K562 (cell line): ENCODE measurements at regions not wholly inside any gene's neighbourhood (a gene's known extent, or its start where the extent isn't known, plus 50 kb on each side); places are given as distances from the start of the nearest gene placed in this dataset.
A peak's percentile ranks its signal among the peaks of the same experiment; 100 is the strongest.

Experiments
- ARNT ChIP-seq, 2 experiments: fragments of 450-650 bp; IDR thresholded peaks; 2 replicates each; pipeline ENCODE4 v1.6.1; 2016; ENCODE audit warnings: mild to moderate bottlenecking in 1 of 2
- BRD9 ChIP-seq: fragments of 450-650 bp; IDR thresholded peaks from 2 replicates; pipeline ENCODE4 v1.6.1; 2018; ENCODE audit warnings: low read depth; ENCODE audit not compliant: partially characterized antibody
- CGGBP1 ChIP-seq: fragments of 250-450 bp; sonication (Bioruptor Pico); IDR thresholded peaks from 2 replicates; pipeline ENCODE4 v1.9.0; 2021; ENCODE audit warnings: mild to moderate bottlenecking
- CLOCK ChIP-seq: fragments of 250-450 bp; sonication (Bioruptor Pico); IDR thresholded peaks from 2 replicates; pipeline ENCODE4 v1.4.0; 2020; ENCODE audit warnings: mild to moderate bottlenecking, moderate library complexity, borderline replicate concordance
- DDX20 ChIP-seq: fragments of 450-650 bp; IDR thresholded peaks from 2 replicates; pipeline ENCODE4 v1.6.1; 2016; ENCODE audit warnings: missing genetic modification characterization, low read depth, mild to moderate bottlenecking, missing compliant biosample characterization, moderate library complexity
- MGA ChIP-seq: fragments of 450-650 bp; IDR thresholded peaks from 2 replicates; pipeline ENCODE4 v1.6.1; 2016; ENCODE audit warnings: mild to moderate bottlenecking, moderate library complexity
- MIER1 ChIP-seq: fragments of 450-650 bp; IDR thresholded peaks from 2 replicates; pipeline ENCODE4 v1.6.1; 2016; ENCODE audit warnings: antibody characterized with exemption, mild to moderate bottlenecking, low read depth
- NBN ChIP-seq: fragments of 450-650 bp; IDR thresholded peaks from 2 replicates; pipeline ENCODE4 v1.6.1; 2016; ENCODE audit warnings: low read depth, mild to moderate bottlenecking
- NCOA2 ChIP-seq, 2 experiments: fragments of 450-650 bp; IDR thresholded peaks; 2 replicates each; pipeline ENCODE4 v1.6.1; 2018; ENCODE audit warnings: mild to moderate bottlenecking in 2 of 2, moderate library complexity in 1 of 2; ENCODE audit not compliant: partially characterized antibody in 2 of 2
- NELFE ChIP-seq: IDR thresholded peaks from 2 replicates; pipeline ENCODE4 v1.6.1; 2011; ENCODE audit warnings: mild to moderate bottlenecking; ENCODE audit not compliant: insufficient read depth, insufficient read length
- NFIX ChIP-seq: fragments of 250-450 bp; sonication (Bioruptor Pico); IDR thresholded peaks from 2 replicates; pipeline ENCODE4 v1.4.0; 2020; ENCODE audit warnings: low read depth, mild to moderate bottlenecking, moderate library complexity
- PTTG1 ChIP-seq: fragments of 450-650 bp; IDR thresholded peaks from 2 replicates; pipeline ENCODE4 v1.6.1; 2016; ENCODE audit warnings: low read depth, mild to moderate bottlenecking, missing genetic modification characterization, missing compliant biosample characterization
- TAF1 ChIP-seq: IDR thresholded peaks from 2 replicates; pipeline ENCODE4 v1.6.1; 2011; ENCODE audit warnings: mild to moderate bottlenecking, low read length, moderate library complexity; ENCODE audit not compliant: insufficient read depth, control insufficient read depth, severe bottlenecking; ENCODE audit errors: extremely low read depth
- TAL1 ChIP-seq: fragments of 450-650 bp; IDR thresholded peaks from 2 replicates; pipeline ENCODE4 v1.6.1; 2016; ENCODE audit warnings: mild to moderate bottlenecking
- ZNF133 ChIP-seq: fragments of 250-450 bp; sonication (Bioruptor Pico); IDR thresholded peaks from 2 replicates; pipeline ENCODE4 v1.4.0; 2020; ENCODE audit warnings: mild to moderate bottlenecking
- ZNF146 ChIP-seq: IDR thresholded peaks from one replicate; pipeline ENCODE4 v1.6.1; 2018; ENCODE audit warnings: missing compliant biosample characterization; ENCODE audit not compliant: unreplicated experiment
- ZSCAN29 ChIP-seq: fragments of 450-650 bp; IDR thresholded peaks from 2 replicates; pipeline ENCODE4 v1.6.1; 2017

GRCh38 chr10:117762819-117763172 lies 220.2 kb downstream of the EMX2 start (continued):
- TF ChIP-seq MGA: peak; percentile 66
- TF ChIP-seq NFIX (CRISPR knock-in tag): no peak
- no peak for TF ChIP-seq CLOCK
- TF ChIP-seq NBN: no peak
- no peak for TF ChIP-seq TAL1
- no peak for TF ChIP-seq ZSCAN29
- no peak for TF ChIP-seq ZNF133
- TF ChIP-seq MIER1: no peak
- no peak for TF ChIP-seq DDX20 (tag)
- TF ChIP-seq NELFE: no peak
- no peak for TF ChIP-seq TAF1
- no peak for TF ChIP-seq CGGBP1
- no peak for TF ChIP-seq NCOA2 (IDR thresholded peaks at IDR 0.05; ENCODE audit: partially characterized antibody in 2 of 2)
- TF ChIP-seq BRD9: no peak
- no peak for TF ChIP-seq PTTG1 (tag)
- TF ChIP-seq ZNF146: no peak
- TF ChIP-seq ARNT (IDR thresholded peaks at IDR 0.05): no peak; a peak in 1 of 4 replicates
